ENCODE measurements at regions not wholly inside any gene's neighbourhood (a gene's known extent, or its start where the extent isn't known, plus 50 kb on each side); places are given as distances from the start of the nearest gene placed in this dataset.

GRCh38 chr13:48818495-48819356, 157.0 kb upstream of the FNDC3A start:
- Histone ChIP-seq H3K79me2 (ENCODE audit: insufficient read depth) (no peaks in the 10 kb centered on the region), H3K9me2 (no peaks in the 10 kb centered on the region), H3K9me3 (no peaks in the 10 kb centered on the region), H3F3A (replicated peaks; ENCODE audit: insufficient read depth) (peaks cover 26% of the 10 kb centered on the region), H3K4me1 (ENCODE audit: control insufficient read depth in 1 of 2, insufficient read depth in 2 of 2, low read depth in 1 of 2, low read length in 1 of 2) (peaks cover 8 to 14% of the 10 kb centered on the region in 2 experiments; a peak in 3 of 4 replicates), H2AFZ (ENCODE audit: low read depth) (no peak overlapping the region), H3K27ac (ENCODE audit: low read depth in 2 of 2, low read length in 1 of 2) (peak overlapping the region in 1 of 2 experiments; percentile 89; a peak in 2 of 4 replicates), H3K36me3 (replicated peaks in 1 of 2; ENCODE audit: control insufficient read depth in 1 of 2, insufficient read depth in 2 of 2, low read length in 1 of 2) (no peaks in the 10 kb centered on the region), H3K9ac (peak overlapping the region; percentile 18; the same call in 1 of the 2 replicates), H3K4me3 (ENCODE audit: low read depth in 2 of 2, low read length in 1 of 2) (peak overlapping the region in 1 of 2 experiments; percentile 10; a peak in 1 of 4 replicates), H3K4me2 (peak overlapping the region; percentile 67), H3K27me3 (ENCODE audit: insufficient read depth) (no peaks in the 10 kb centered on the region), H4K20me1 (ENCODE audit: insufficient read depth) (no peaks in the 10 kb centered on the region)
- WGBS (ENCODE audit: low lambda C conversion rate): 62% methylated on average over 3 of the region's 3 CpGs
- no peak for DNase-seq
- POLR2A ChIA-PET: no interaction called here
- TF ChIP-seq MEF2A (IDR thresholded peaks at IDR 0.05; ENCODE audit: borderline replicate concordance, low read depth) (peak; percentile 14; the same call in 1 of the 2 replicates), FOSL2 (IDR thresholded peaks at IDR 0.05; ENCODE audit: borderline replicate concordance, low read depth) (peak; percentile 89), GABPA (IDR thresholded peaks at IDR 0.05; ENCODE audit: low read depth) (no peak), NFIC (IDR thresholded peaks at IDR 0.05; ENCODE audit: borderline replicate concordance) (peak; percentile 36; the same call in 1 of the 2 replicates), TCF12 (IDR thresholded peaks at IDR 0.05) (peak; percentile 82), RXRA (IDR thresholded peaks at IDR 0.05; ENCODE audit: borderline replicate concordance, low read depth) (peak; percentile 55; the same call in 1 of the 2 replicates), FOXM1 (IDR thresholded peaks at IDR 0.05; ENCODE audit: low read depth) (peak; percentile 16; the same call in 1 of the 2 replicates), USF1 (IDR thresholded peaks at IDR 0.05; ENCODE audit: borderline replicate concordance, low read depth) (peak; percentile 29; the same call in 1 of the 2 replicates), TEAD4 (IDR thresholded peaks at IDR 0.05; ENCODE audit: borderline replicate concordance, insufficient read depth) (peak; percentile 68; the same call in 1 of the 2 replicates), JUND (IDR thresholded peaks at IDR 0.05) (peak; percentile 79), SIN3A (IDR thresholded peaks at IDR 0.05; ENCODE audit: borderline replicate concordance, low read depth, low read length) (0 out of 2 replicates have a peak, but pooled peaks have one; percentile 23), SMC3 (IDR thresholded peaks at IDR 0.05; ENCODE audit: low read depth, low read length) (no peak), MXI1 (IDR thresholded peaks at IDR 0.05; ENCODE audit: low read depth, low read length) (no peak), PBX3 (IDR thresholded peaks at IDR 0.05) (peak; percentile 85), EP300 (IDR thresholded peaks at IDR 0.05; ENCODE audit: borderline replicate concordance in 1 of 2, low read depth in 1 of 2, low read length in 1 of 2) (peak in 1 of 2 experiments; percentile 69; a peak in 1 of 4 replicates), IRF3 (IDR thresholded peaks at IDR 0.05; ENCODE audit: low read depth, low read length) (no peak), MAX (IDR thresholded peaks at IDR 0.05; ENCODE audit: low read depth) (no peak), CTCF (IDR thresholded peaks at IDR 0.05) (no peak), POLR2AphosphoS5 (IDR thresholded peaks at IDR 0.05; ENCODE audit: low read depth, low read length) (peak; percentile 50; the same call in 1 of the 2 replicates)
- CTCF ChIA-PET: no interaction called here
